Middle frontal gyrus (tissue), 1 donor: ENCODE measurements at regions not wholly inside any gene's neighbourhood (a gene's known extent, or its start where the extent isn't known, plus 50 kb on each side); places are given as distances from the start of the nearest gene placed in this dataset.

Experiments used
- DNase-seq: peaks from one replicate; pipeline ENCODE4 v3.0.0-alpha.2; 2015; ENCODE audit warnings: low spot score; ENCODE audit errors: extremely low spot score

DNA sequence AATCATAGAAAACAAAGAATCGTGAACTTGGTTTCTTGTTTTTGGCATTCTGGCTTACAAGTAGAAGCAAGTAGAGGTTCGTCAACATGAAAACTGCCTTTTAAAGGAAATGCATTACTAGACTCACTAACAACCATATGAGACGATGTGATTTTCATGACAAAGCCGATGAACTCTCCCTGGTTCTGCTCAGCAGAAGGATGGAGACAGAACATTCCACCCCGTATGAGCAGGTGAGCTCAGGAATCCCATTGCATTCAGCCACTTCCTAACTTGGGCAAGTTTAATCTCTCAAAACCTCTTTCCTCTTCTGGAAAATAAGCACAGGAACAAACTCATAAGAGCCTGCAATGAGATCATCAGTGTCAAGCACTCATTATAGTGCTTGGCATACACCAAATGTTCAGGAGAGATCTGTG is 57.4 kb upstream of the SVIL start:
- no peak for DNase-seq

DNA sequence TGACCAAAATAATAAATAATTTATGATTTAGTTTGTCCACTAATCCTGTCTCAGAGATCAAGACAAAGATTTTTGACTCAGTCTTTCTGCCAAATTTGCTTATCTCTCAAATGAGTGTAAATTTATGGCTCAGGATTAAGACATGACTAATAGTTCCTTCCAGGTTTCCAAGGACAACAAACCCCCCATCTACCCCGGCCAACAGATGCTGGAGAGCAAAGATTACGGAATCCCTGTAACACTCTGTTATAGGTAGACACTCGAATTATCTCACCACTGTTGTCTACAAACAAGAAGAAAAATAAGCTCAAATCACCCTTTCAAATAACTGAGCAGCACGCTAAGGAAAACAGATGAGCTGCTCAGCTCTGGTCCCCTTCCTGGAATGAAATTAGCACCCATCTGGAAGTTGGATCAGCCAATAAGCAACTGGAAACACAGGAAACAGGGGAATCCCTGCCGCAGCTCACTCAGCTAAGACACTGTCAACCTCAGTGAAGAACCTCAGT is 56.8 kb upstream of the SVIL start:
- no peak for DNase-seq

GRCh38 chr10:29689001-29689400 is 54.2 kb upstream of the SVIL start:
- DNase-seq: no peak

DNA sequence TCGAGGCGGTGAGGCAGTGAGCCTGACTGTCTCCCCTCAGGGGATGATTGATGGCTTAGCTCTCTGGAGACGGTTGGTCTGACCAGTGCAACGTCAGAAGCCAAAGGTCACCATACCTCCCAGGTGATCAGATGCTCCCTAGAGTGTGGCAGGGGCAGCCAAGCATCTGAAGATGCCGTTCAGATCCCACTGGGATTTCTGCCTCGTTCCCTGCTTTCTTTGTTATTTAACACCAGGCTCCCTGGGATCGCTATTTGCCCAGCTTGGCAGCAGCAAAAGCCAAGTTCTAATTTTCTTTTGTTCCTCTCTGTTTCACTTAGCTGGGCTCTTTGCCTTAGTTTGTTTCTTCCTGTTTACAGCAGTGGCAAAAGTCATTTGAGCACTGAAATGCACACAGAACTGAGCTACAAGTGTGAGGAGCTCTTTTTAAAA is 53.5 kb upstream of the SVIL start:
- DNase-seq: no peak

- no peak for DNase-seq
These were observed 52.8 kb upstream of the SVIL start for GRCh38 chr10:29687421-29688164.

DNA sequence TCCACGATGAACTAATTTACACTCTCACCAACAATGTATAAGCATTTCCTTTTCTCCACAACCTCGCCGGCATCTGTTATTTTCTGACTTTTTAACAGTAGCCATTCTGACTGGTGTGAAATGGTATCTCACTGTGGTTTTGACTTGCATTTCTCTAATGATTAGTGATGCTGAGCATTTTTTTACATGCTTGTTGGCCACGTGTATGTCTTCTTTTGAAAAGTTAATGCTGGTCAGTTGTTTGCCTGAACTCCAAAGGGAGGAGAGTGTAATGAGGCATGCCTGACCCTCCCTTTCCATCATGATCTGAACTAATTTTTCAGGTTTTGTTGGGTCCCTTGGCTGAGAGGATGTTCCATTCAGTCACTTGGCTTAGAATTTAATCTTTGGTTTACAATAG is 50.7 kb upstream of the SVIL start:
- DNase-seq: no peak
